H1 (cell line): ENCODE measurements at regions not wholly inside any gene's neighbourhood (a gene's known extent, or its start where the extent isn't known, plus 50 kb on each side); places are given as distances from the start of the nearest gene placed in this dataset.

Experiments used
- CTCF ChIA-PET: fragments of 300-600 bp; sonication (Branson Sonifier 250); formaldehyde crosslinking; loops from one replicate; lab custom pipeline; 2021; ENCODE audit not compliant: partially characterized antibody; lab: Charles Lee
- POLR2A ChIA-PET: fragments of 300-600 bp; sonication (Branson Sonifier 250); formaldehyde crosslinking; loops from one replicate; lab custom pipeline; 2021; ENCODE audit warnings: inconsistent platforms; ENCODE audit not compliant: partially characterized antibody; lab: Charles Lee
- DNase-seq, 2 experiments: peaks; one replicate each; pipeline versions ENCODE4 v3.0.0 to v3.0.0-alpha.2; 2010 to 2022; ENCODE audit warnings: low spot score in 2 of 2, low read depth in 1 of 2, mixed read lengths in 1 of 2
- FAIRE-seq: peaks from 2 replicates; lab custom pipeline; 2011; peaks lifted over from hg19 to GRCh38; lab: Jason Lieb, UNC
- H2AFZ ChIP-seq: 2 replicates; pipeline ENCODE4 v1.8.1; 2012; ENCODE audit warnings: low read length, inconsistent platforms
- H2AK5ac ChIP-seq: 2 replicates; pipeline ENCODE4 v1.6.1; 2013; ENCODE audit warnings: low read depth, low read length
- H2BK120ac ChIP-seq: replicated peaks from 2 replicates; pipeline ENCODE3; 2013; ENCODE audit warnings: low read depth, low read length, inconsistent platforms
- H2BK12ac ChIP-seq: 2 replicates; pipeline ENCODE4 v1.6.1; 2013; ENCODE audit warnings: low read depth, low read length
- H2BK15ac ChIP-seq: 2 replicates; pipeline ENCODE4 v1.6.1; 2013; ENCODE audit warnings: low read length
- H2BK20ac ChIP-seq: 2 replicates; pipeline ENCODE4 v1.6.1; 2013; ENCODE audit warnings: low read length
- H2BK5ac ChIP-seq: 2 replicates; pipeline ENCODE4 v1.6.1; 2013; ENCODE audit warnings: low read depth, low read length
- H3K14ac ChIP-seq: 2 replicates; pipeline ENCODE4 v1.6.1; 2013; ENCODE audit warnings: inconsistent platforms; ENCODE audit not compliant: insufficient read length
- H3K18ac ChIP-seq: 2 replicates; pipeline ENCODE4 v1.6.1; 2013; ENCODE audit warnings: low read length; ENCODE audit errors: extremely low read depth
- H3K23ac ChIP-seq: 2 replicates; pipeline ENCODE4 v1.6.1; 2013; ENCODE audit warnings: inconsistent platforms; ENCODE audit not compliant: insufficient read length
- H3K23me2 ChIP-seq: 2 replicates; pipeline ENCODE4 v1.6.1; 2013; ENCODE audit warnings: low read depth, low read length
- H3K27ac ChIP-seq: 2 replicates; pipeline ENCODE4 v1.6.1; 2011; ENCODE audit warnings: low read depth, low read length, inconsistent platforms
- H3K27me3 ChIP-seq, 4 experiments: replicated peaks in 1 of 4; 1 replicate in 1 of 4; 2 replicates in 3 of 4; pipeline versions ENCODE4 v1.6.1 to v1.8.1; 2011 to 2013; ENCODE audit warnings: low read length in 3 of 4, mild to moderate bottlenecking in 3 of 4, inconsistent platforms in 2 of 4, mixed read lengths in 2 of 4, moderate library complexity in 1 of 4; ENCODE audit not compliant: control insufficient read depth in 3 of 4, insufficient read depth in 3 of 4; ENCODE audit errors: extremely low read depth in 1 of 4
- H3K36me3 ChIP-seq, 4 experiments: 2 replicates each; pipeline versions ENCODE4 v1.6.1 to v1.8.1; 2011 to 2013; ENCODE audit warnings: mild to moderate bottlenecking in 4 of 4, low read length in 3 of 4, moderate library complexity in 2 of 4, control low read depth in 1 of 4, inconsistent platforms in 1 of 4; ENCODE audit not compliant: insufficient read depth in 4 of 4, control insufficient read depth in 2 of 4
- H3K4ac ChIP-seq: replicated peaks from 2 replicates; pipeline ENCODE3; 2013; ENCODE audit warnings: low read length, low read depth, mixed read lengths, inconsistent platforms; ENCODE audit not compliant: insufficient read length
- H3K4me1 ChIP-seq, 4 experiments: replicated peaks in 1 of 4; 1 replicate in 1 of 4; 2 replicates in 3 of 4; pipeline versions ENCODE4 v1.6.1 to v1.8.1; 2011 to 2013; ENCODE audit warnings: low read length in 3 of 4, inconsistent platforms in 2 of 4, mixed read lengths in 1 of 4; ENCODE audit not compliant: insufficient read depth in 4 of 4, control insufficient read depth in 3 of 4
- H3K4me2 ChIP-seq, 2 experiments: 2 replicates each; pipeline versions ENCODE4 v1.6.1 to v1.8.1; 2011 to 2013; ENCODE audit warnings: low read depth in 2 of 2, low read length in 2 of 2, control low read depth in 1 of 2, inconsistent platforms in 1 of 2, mild to moderate bottlenecking in 1 of 2; ENCODE audit not compliant: insufficient read depth in 1 of 2
- H3K4me3 ChIP-seq, 4 experiments: fragments of 200-600, 300-600 bp in 1 of 4; sonication (generic), shearing (Covaris generic), sonication (Bioruptor Twin) in 1 of 4; 2 replicates each; pipeline versions ENCODE4 v1.5.1 to v1.8.1; 2011 to 2016; ENCODE audit warnings: low read length in 4 of 4, low read depth in 3 of 4, control low read depth in 2 of 4, inconsistent platforms in 2 of 4, mild to moderate bottlenecking in 2 of 4, mixed read lengths in 1 of 4, moderate library complexity in 1 of 4; ENCODE audit not compliant: insufficient read depth in 2 of 4; ENCODE audit errors: extremely low read depth in 1 of 4
- H3K56ac ChIP-seq: replicated peaks from 2 replicates; pipeline ENCODE3; 2013; ENCODE audit warnings: low read depth, mild to moderate bottlenecking, mixed read lengths, low read length, inconsistent platforms; ENCODE audit not compliant: insufficient read length
- H3K79me1 ChIP-seq: 2 replicates; pipeline ENCODE4 v1.6.1; 2013; ENCODE audit warnings: low read depth, low read length, control low read depth
- H3K79me2 ChIP-seq, 2 experiments: 2 replicates each; pipeline versions ENCODE4 v1.6.1 to v1.8.1; 2012 to 2013; ENCODE audit warnings: low read length in 2 of 2, mild to moderate bottlenecking in 2 of 2, inconsistent platforms in 1 of 2; ENCODE audit not compliant: insufficient read depth in 2 of 2, control insufficient read depth in 1 of 2
- H3K9ac ChIP-seq, 4 experiments: replicated peaks in 1 of 4; 1 replicate in 1 of 4; 2 replicates in 3 of 4; pipeline versions ENCODE4 v1.6.1 to v1.8.1; 2011 to 2013; ENCODE audit warnings: low read depth in 3 of 4, low read length in 3 of 4, control low read depth in 2 of 4, mild to moderate bottlenecking in 2 of 4, moderate library complexity in 2 of 4, inconsistent platforms in 1 of 4; ENCODE audit errors: extremely low read depth in 1 of 4
- H3K9me3 ChIP-seq, 2 experiments: 2 replicates each; pipeline versions ENCODE4 v1.6.1 to v1.8.1; 2012 to 2013; ENCODE audit warnings: mild to moderate bottlenecking in 2 of 2, moderate library complexity in 2 of 2, control low read depth in 1 of 2, inconsistent platforms in 1 of 2, low read depth in 1 of 2, low read length in 1 of 2, mixed read lengths in 1 of 2; ENCODE audit not compliant: insufficient read depth in 2 of 2
- H4K20me1 ChIP-seq, 2 experiments: replicated peaks in 1 of 2; 2 replicates each; pipeline versions ENCODE3 to v1.8.1; 2011 to 2013; ENCODE audit warnings: inconsistent platforms in 2 of 2, low read length in 2 of 2, mild to moderate bottlenecking in 1 of 2; ENCODE audit not compliant: insufficient read depth in 2 of 2, control insufficient read depth in 1 of 2
- H4K5ac ChIP-seq: 2 replicates; pipeline ENCODE4 v1.6.1; 2013; ENCODE audit warnings: low read length, low read depth, mixed read lengths, inconsistent platforms; ENCODE audit not compliant: insufficient read length
- H4K8ac ChIP-seq: 2 replicates; pipeline ENCODE4 v1.8.0; 2013; ENCODE audit warnings: mild to moderate bottlenecking, moderate library complexity, low read length, inconsistent platforms; ENCODE audit not compliant: insufficient read depth; ENCODE audit errors: extremely low read depth
- H4K91ac ChIP-seq: replicated peaks from 2 replicates; pipeline ENCODE3; 2013; ENCODE audit warnings: low read length, mixed read lengths, inconsistent platforms; ENCODE audit not compliant: insufficient read length
- SP1 ChIP-seq: IDR thresholded peaks from 2 replicates; pipeline ENCODE4 v1.6.1; 2011; ENCODE audit warnings: low read depth, low read length
- WGBS, 2 experiments: shearing (Covaris generic) in 1 of 2; methylation state at CpG; one replicate each; pipeline versions ENCODE4 v1.1.6 to v1.1.7; 2013 to 2015; ENCODE audit warnings: low lambda C conversion rate in 2 of 2, mixed read lengths in 2 of 2, inconsistent platforms in 1 of 2, low coverage in 1 of 2, missing lambda C conversion rate in 1 of 2; ENCODE audit not compliant: insufficient replicate concordance in 2 of 2, insufficient coverage in 1 of 2, insufficient read length in 1 of 2; ENCODE audit errors: extremely low coverage in 1 of 2, missing lambda C conversion rate in 1 of 2; 5-methylcytosine and 5-hydroxymethylcytosine counted together

- POLR2A ChIA-PET = no interaction called here
- Histone ChIP-seq H3K27me3 (no peaks in the 10 kb centered on the region), H3K4me1 (no peaks in the 10 kb centered on the region)
- no peak for TF ChIP-seq SP1
- TF ChIP-seq, all 59 proteins: peak for 0
- Histone ChIP-seq H3K14ac (no peak overlapping the region), H3K23me2 (no peaks in the 10 kb centered on the region), H3K4me3 (no peak overlapping the region), H3K27ac (no peak overlapping the region), H2AFZ (no peak overlapping the region), H3K18ac (no peak overlapping the region), H2BK15ac (no peak overlapping the region), H3K79me2 (no peaks in the 10 kb centered on the region), H3K23ac (no peak overlapping the region), H2AK5ac (no peak overlapping the region), H4K20me1 (no peaks in the 10 kb centered on the region), H2BK12ac (no peak overlapping the region), H2BK5ac (no peak overlapping the region), H3K56ac (no peak overlapping the region), H3K36me3 (no peaks in the 10 kb centered on the region), H2BK120ac (no peak overlapping the region), H3K4me2 (no peak overlapping the region), H4K91ac (no peak overlapping the region), H3K79me1 (no peaks in the 10 kb centered on the region), H4K5ac (no peak overlapping the region), H2BK20ac (no peak overlapping the region), H4K8ac (no peak overlapping the region), H3K9ac (no peak overlapping the region), H3K9me3 (no peaks in the 10 kb centered on the region), H3K4ac (no peak overlapping the region)
- CTCF ChIA-PET = no interaction called here
- 91% methylated on average over 1 of the region's 1 CpG; no CpG with 5 or more reads in 1 of the 2 experiments for WGBS, 2 experiments
- FAIRE-seq = no peak
- DNase-seq = no peak
Observed at GRCh38 chr13:82116422-82116989, 1765.8 kb downstream of the SLITRK1 start.
